Smooth muscle cell (in vitro differentiated cells): ENCODE measurements at regions not wholly inside any gene's neighbourhood (a gene's known extent, or its start where the extent isn't known, plus 50 kb on each side); places are given as distances from the start of the nearest gene placed in this dataset.
"Not testable (repeated sequence)": the region's sequence is repeated elsewhere in the genome, so short reads cannot be mapped to it uniquely, and the experiment has no call there.

ENCODE experiments used
- DNase-seq: peaks from one replicate; lab custom pipeline; 2025; ENCODE audit not compliant: unreplicated experiment; lab: John Stamatoyannopoulos, UW
- H2AFZ ChIP-seq: fragments of 200-600 bp; sonication (generic); 2 replicates; pipeline ENCODE4 v1.6.0; 2016; ENCODE audit warnings: antibody characterized with exemption, low read depth, mild to moderate bottlenecking
- H3F3A ChIP-seq: fragments of 200-600 bp; sonication (generic); 2 replicates; pipeline ENCODE4 v1.6.0; 2017; ENCODE audit warnings: antibody characterized with exemption, low read depth
- H3K27ac ChIP-seq: fragments of 200-600 bp; sonication (generic); 2 replicates; pipeline ENCODE4 v1.5.1; 2016; ENCODE audit warnings: low read depth, mild to moderate bottlenecking
- H3K27me3 ChIP-seq: fragments of 200-600 bp; sonication (generic); 2 replicates; pipeline ENCODE4 v1.6.1; 2016; ENCODE audit warnings: low read depth, mild to moderate bottlenecking
- H3K36me3 ChIP-seq: fragments of 200-600 bp; sonication (generic); 2 replicates; pipeline ENCODE4 v1.5.1; 2016; ENCODE audit warnings: low read depth
- H3K4me1 ChIP-seq: fragments of 200-600 bp; sonication (generic); 2 replicates; pipeline ENCODE4 v1.5.1; 2016; ENCODE audit warnings: low read depth
- H3K4me2 ChIP-seq: fragments of 200-600 bp; sonication (generic); 2 replicates; pipeline ENCODE4 v1.6.0; 2016; ENCODE audit warnings: mild to moderate bottlenecking
- H3K4me3 ChIP-seq: fragments of 200-600 bp; sonication (generic); 2 replicates; pipeline ENCODE4 v1.5.1; 2016; ENCODE audit warnings: mild to moderate bottlenecking
- H3K79me2 ChIP-seq: fragments of 200-600 bp; sonication (generic); 2 replicates; pipeline ENCODE4 v1.6.0; 2016; ENCODE audit warnings: low read depth, mild to moderate bottlenecking
- H3K9ac ChIP-seq: fragments of 200-600 bp; sonication (generic); 2 replicates; pipeline ENCODE4 v1.6.0; 2016; ENCODE audit warnings: low read depth
- H3K9me3 ChIP-seq: fragments of 200-600 bp; sonication (generic); replicated peaks from 2 replicates; pipeline ENCODE4 v1.5.1; 2016; ENCODE audit warnings: low read depth
- H4K20me1 ChIP-seq: fragments of 200-600 bp; sonication (generic); 2 replicates; pipeline ENCODE4 v1.6.0; 2016; ENCODE audit warnings: low read depth
- WGBS: methylation state at CpG from one replicate; pipeline ENCODE4 v1.1.7; 2016; ENCODE audit warnings: low lambda C conversion rate; 5-methylcytosine and 5-hydroxymethylcytosine counted together
- TF ChIP-seq, protein P1 (sequence below): fragments of 200-600 bp; sonication (generic); IDR thresholded peaks from 2 replicates; pipeline ENCODE4 v1.5.1; 2017; ENCODE audit warnings: borderline replicate concordance, mild to moderate bottlenecking, antibody characterized with exemption; ENCODE audit not compliant: insufficient read depth, poor library complexity, severe bottlenecking

- no peak for DNase-seq
Measured at GRCh38 chr1:88593358-88593757, 90.7 kb upstream of the PKN2 start.

DNA sequence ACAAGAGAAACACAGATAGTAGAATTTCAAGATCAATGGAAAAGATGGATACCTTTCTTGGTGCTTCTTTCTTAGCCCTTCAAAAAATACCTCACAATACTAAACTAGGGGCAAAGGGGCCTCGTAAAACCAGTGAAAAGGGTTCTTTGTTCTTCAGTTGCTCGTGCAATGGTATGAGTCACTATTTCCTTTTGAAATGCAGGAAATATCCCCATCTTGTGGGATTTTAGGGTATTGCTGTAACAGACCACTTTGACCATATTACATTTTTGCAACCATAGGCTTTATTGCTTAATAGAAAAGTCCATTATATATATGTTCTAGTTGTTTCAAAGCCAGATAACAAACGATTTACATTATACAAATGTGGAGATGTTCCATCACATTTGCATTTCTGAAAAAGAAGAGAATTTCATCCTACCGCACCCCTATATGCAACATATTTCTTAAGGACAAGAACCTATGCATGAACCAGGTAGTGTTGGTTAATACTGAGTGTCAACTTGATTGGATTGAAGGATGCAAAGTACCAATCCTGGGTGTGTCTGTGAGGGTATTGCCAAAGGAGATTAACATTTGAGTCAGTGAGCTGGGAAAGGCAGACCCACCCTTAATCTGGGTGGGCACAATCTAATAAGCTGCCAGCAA is 88.6 kb upstream of the PKN2 start:
- DNase-seq, result no peak
- no peak overlapping the region for H3K4me2 ChIP-seq
- H3K36me3 ChIP-seq, result no peaks in the 10 kb centered on the region
- no peaks in the 10 kb centered on the region for H3F3A ChIP-seq
- H3K4me1 ChIP-seq, result no peaks in the 10 kb centered on the region
- no peak overlapping the region for H2AFZ ChIP-seq
- H3K9ac ChIP-seq, result no peak overlapping the region
- H3K79me2 ChIP-seq, result no peaks in the 10 kb centered on the region
- H3K27me3 ChIP-seq, result no peaks in the 10 kb centered on the region
- H3K27ac ChIP-seq, result no peak overlapping the region
- H3K9me3 ChIP-seq, result peaks cover 3% of the 10 kb centered on the region
- 58% methylated on average over 4 of the region's 4 CpGs for WGBS
- no peak overlapping the region for H3K4me3 ChIP-seq
- H4K20me1 ChIP-seq, result no peaks in the 10 kb centered on the region
- TF ChIP-seq, protein P1, sequence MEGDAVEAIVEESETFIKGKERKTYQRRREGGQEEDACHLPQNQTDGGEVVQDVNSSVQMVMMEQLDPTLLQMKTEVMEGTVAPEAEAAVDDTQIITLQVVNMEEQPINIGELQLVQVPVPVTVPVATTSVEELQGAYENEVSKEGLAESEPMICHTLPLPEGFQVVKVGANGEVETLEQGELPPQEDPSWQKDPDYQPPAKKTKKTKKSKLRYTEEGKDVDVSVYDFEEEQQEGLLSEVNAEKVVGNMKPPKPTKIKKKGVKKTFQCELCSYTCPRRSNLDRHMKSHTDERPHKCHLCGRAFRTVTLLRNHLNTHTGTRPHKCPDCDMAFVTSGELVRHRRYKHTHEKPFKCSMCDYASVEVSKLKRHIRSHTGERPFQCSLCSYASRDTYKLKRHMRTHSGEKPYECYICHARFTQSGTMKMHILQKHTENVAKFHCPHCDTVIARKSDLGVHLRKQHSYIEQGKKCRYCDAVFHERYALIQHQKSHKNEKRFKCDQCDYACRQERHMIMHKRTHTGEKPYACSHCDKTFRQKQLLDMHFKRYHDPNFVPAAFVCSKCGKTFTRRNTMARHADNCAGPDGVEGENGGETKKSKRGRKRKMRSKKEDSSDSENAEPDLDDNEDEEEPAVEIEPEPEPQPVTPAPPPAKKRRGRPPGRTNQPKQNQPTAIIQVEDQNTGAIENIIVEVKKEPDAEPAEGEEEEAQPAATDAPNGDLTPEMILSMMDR, result peak; percentile 25

More at GRCh38 chr1:88593358-88593757, 90.7 kb upstream of the PKN2 start:
- Histone ChIP-seq H3K79me2 (no peaks in the 10 kb centered on the region), H3F3A (no peaks in the 10 kb centered on the region), H3K9ac (no peak overlapping the region), H2AFZ (no peak overlapping the region), H3K27ac (no peak overlapping the region), H3K27me3 (no peaks in the 10 kb centered on the region), H4K20me1 (no peaks in the 10 kb centered on the region), H3K4me3 (no peak overlapping the region), H3K9me3 (peaks cover 3% of the 10 kb centered on the region), H3K36me3 (no peaks in the 10 kb centered on the region), H3K4me2 (no peak overlapping the region), H3K4me1 (no peaks in the 10 kb centered on the region)
- TF ChIP-seq, protein P1, result no peak

- not testable (repeated sequence) for H3K4me1 ChIP-seq, H2AFZ ChIP-seq, H3K27ac ChIP-seq, H3F3A ChIP-seq, H3K9ac ChIP-seq, H3K36me3 ChIP-seq, H3K27me3 ChIP-seq, H4K20me1 ChIP-seq, H3K4me3 ChIP-seq, H3K9me3 ChIP-seq, H3K79me2 ChIP-seq, DNase-seq, H3K4me2 ChIP-seq
- WGBS, result 73% methylated on average over 1 of the region's 1 CpG
Measured at GRCh38 chr1:88597973-88598372, 86.1 kb upstream of the PKN2 start.

DNA sequence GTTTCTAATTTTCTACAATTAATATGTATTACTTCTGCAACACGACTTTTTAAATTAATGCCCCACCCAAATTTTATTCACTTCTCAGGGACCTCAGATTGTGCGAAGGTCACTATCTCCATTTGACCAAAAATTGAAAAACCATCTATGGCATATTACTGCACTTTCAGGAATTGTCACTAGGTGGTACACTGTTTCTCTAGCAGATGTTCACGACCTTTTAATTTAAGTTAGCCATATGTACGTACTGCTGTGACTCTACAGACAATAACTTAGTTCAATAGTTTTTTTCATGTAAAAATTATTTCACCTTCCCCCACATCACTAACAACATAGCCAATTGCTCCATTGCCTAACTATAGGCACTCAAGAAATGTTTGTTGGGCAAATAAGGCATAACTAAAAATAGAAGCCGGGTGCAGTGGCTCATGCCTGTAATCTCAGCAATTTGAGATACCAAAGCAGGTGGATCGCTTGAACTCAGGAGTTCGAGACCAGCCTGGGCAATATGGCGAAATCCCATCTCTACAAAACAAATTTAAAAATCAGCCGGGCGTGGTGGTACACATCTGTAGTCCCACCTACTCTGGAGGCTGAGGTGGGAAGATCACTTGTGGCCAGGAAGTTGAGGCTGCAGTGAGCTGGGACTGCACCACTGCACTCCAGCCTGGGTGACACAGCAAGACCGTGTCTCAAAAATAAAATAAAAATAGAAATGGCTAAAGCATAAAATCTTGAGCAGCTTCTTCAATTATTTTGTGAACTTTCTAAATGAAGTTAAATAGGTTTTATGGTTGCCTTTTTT is 75.7 kb upstream of the PKN2 start:
- no peaks in the 10 kb centered on the region for H3K36me3 ChIP-seq
- H3F3A ChIP-seq, result no peaks in the 10 kb centered on the region
- H2AFZ ChIP-seq, result no peak overlapping the region
- no peaks in the 10 kb centered on the region for H3K4me1 ChIP-seq
- no peaks in the 10 kb centered on the region for H3K79me2 ChIP-seq
- no peaks in the 10 kb centered on the region for H3K27me3 ChIP-seq
- no peak overlapping the region for H3K4me3 ChIP-seq
- H3K27ac ChIP-seq, result no peak overlapping the region
- TF ChIP-seq, protein P1, result peak; percentile 69
- H3K4me2 ChIP-seq, result no peak overlapping the region
- DNase-seq, result no peak
- no peaks in the 10 kb centered on the region for H3K9me3 ChIP-seq
- H3K9ac ChIP-seq, result no peak overlapping the region
- no peaks in the 10 kb centered on the region for H4K20me1 ChIP-seq
- WGBS, result 63% methylated on average over 11 of the region's 11 CpGs
